Activated CD4-positive, alpha-beta T cell treated with anti-CD3 and anti-CD28 coated beads, Interleukin-2, amount 10 ng/mL, durations not matched to agents 7 days and 5 days (primary cell): ENCODE measurements at regions not wholly inside any gene's neighbourhood (a gene's known extent, or its start where the extent isn't known, plus 50 kb on each side); places are given as distances from the start of the nearest gene placed in this dataset.
"Not testable (repeated sequence)": the region's sequence is repeated elsewhere in the genome, so short reads cannot be mapped to it uniquely, and the experiment has no call there.

Experiments
- CTCF ChIA-PET: fragments of 350-600 bp; sonication (Branson Sonifier 250); formaldehyde crosslinking; loops from one replicate; lab custom pipeline; 2021; ENCODE audit warnings: antibody characterized with exemption; lab: Charles Lee
- POLR2A ChIA-PET: fragments of 350-600 bp; sonication (Branson Sonifier 250); formaldehyde crosslinking; loops from one replicate; lab custom pipeline; 2021; ENCODE audit warnings: antibody characterized with exemption; lab: Charles Lee
- DNase-seq: peaks from one replicate; pipeline ENCODE4 v3.0.0-alpha.2; 2020
- H3K27ac Mint-ChIP-seq: one replicate; pipeline ENCODE4 v1.8.0; 2021; ENCODE audit warnings: mild to moderate bottlenecking, moderate library complexity, mixed read lengths
- H3K27me3 Mint-ChIP-seq: one replicate; pipeline ENCODE4 v1.8.0; 2021; ENCODE audit warnings: mixed read lengths
- H3K36me3 Mint-ChIP-seq: one replicate; pipeline ENCODE4 v1.8.0; 2021; ENCODE audit warnings: low read depth, mixed read lengths
- H3K4me1 Mint-ChIP-seq: one replicate; pipeline ENCODE4 v1.8.0; 2021; ENCODE audit warnings: mixed read lengths
- H3K4me3 Mint-ChIP-seq: one replicate; pipeline ENCODE4 v1.8.0; 2021; ENCODE audit warnings: mild to moderate bottlenecking, moderate library complexity, mixed read lengths
- H3K9me3 Mint-ChIP-seq: one replicate; pipeline ENCODE4 v1.8.0; 2021; ENCODE audit warnings: mixed read lengths

DNA sequence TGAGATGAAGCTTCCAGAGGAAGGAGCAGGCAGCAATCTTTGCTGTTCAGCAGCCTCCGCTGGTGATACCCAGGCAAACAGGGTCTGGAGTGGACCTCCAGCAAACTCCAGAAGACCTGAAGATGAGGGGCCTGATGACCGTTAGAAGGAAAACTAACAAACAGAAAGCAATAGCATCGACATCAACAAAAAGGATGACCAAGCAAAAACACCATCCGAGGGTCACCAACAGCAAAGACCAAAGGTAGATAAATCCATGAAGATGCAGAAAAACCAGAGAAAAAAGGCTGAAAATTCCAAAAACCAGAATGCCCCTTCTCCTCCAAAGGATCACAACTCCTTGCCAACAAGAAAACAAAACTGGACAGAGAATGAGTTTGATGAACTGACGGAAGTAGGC, 235.9 kb upstream of the NSMCE3 start:
- DNase-seq, CTCF ChIA-PET, POLR2A ChIA-PET, H3K27me3 Mint-ChIP-seq, H3K9me3 Mint-ChIP-seq, H3K27ac Mint-ChIP-seq, H3K4me3 Mint-ChIP-seq, H3K36me3 Mint-ChIP-seq, H3K4me1 Mint-ChIP-seq: not testable (repeated sequence)

DNA sequence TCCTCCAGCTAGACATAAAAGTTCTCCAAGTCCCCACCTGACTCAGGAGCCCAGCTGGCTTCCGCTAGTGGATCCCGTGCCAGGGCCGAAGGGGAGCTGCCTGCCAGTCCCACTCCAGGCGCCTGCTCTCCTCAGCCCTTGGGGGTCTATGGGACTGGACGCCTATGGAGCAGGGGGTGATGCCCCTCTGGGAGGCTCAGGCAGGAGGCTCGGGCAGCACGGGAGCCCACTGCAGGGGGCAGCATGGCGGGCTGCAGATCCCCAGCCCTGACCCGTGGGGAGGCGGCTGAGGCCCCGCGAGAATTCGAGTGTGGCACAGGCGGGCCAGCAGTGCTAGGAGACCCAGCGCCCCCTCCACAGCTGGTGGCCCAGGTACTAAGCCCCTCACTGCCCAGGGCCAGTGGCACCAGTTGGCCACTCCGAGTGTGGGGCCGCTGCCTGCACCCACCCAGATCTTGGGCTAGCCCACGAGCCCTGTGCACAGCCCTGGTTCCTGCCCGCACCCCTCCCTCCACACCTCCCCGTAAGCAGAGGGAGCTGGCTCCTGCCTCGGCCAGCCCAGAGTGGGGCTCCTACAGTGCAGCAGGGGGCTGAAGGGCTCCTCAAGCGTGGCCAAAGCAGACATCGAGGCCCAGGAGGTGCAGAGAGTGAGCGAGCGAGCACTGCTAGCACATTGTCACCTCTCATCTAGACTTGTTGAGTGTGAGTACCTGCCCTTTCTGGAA, 221.3 kb upstream of the NSMCE3 start:
- DNase-seq: no peak
- Mint-ChIP-seq H3K4me1 (no peaks in the 10 kb centered on the region), H3K4me3 (no peak overlapping the region), H3K9me3 (peaks cover 5% of the 10 kb centered on the region), H3K27me3 (peaks cover 4% of the 10 kb centered on the region), H3K36me3 (no peaks in the 10 kb centered on the region), H3K27ac (no peak overlapping the region)
- ChIA-PET POLR2A (no interaction called here), CTCF (no interaction called here)

DNA sequence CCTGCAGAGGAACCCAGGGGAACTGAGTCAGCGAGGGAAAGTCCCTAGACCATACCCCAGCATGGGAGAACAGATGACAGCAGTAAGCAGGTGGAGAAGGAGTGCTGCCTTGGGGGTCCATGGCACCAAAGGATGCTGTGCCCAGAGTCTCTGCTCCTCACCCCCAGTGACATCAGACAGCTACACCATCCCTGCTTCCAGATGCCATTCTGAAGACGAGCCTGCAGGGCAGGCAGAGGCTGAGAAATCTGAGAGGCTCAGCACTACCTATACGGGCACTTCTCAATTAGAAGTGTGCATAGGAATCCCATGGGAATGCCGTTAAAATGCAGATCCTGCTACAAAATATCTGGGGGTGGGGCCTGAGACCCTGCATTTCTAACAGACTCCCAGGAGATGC, 211.3 kb upstream of the NSMCE3 start:
- peaks cover 9% of the 10 kb centered on the region for H3K27me3 Mint-ChIP-seq
- H3K4me3 Mint-ChIP-seq: no peak overlapping the region
- CTCF ChIA-PET: no interaction called here
- H3K36me3 Mint-ChIP-seq: no peaks in the 10 kb centered on the region
- no peaks in the 10 kb centered on the region for H3K9me3 Mint-ChIP-seq
- no peaks in the 10 kb centered on the region for H3K4me1 Mint-ChIP-seq
- H3K27ac Mint-ChIP-seq: no peak overlapping the region
- POLR2A ChIA-PET: no interaction called here
- DNase-seq: no peak

DNA sequence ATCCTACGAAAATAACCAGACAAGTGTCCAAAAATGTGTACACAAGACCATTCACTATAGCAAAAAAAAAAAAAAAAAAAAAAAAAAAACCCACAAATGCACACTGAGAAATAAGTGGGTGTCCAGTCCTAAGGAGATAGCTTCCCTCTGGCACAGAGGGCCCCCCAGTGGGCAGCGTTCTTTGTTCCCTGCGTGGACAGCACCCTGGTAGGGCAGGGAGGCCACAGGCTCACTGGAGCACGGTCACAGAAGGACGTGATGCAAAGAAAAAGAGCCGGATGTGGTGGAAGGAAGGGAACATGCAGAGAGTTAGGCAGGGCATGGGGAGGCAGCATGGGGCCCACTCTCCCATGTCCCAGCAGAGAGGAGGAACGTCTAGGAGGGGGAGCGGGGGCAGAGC, 210.7 kb upstream of the NSMCE3 start:
- H3K27ac Mint-ChIP-seq: no peak overlapping the region
- no peak for DNase-seq
- no peaks in the 10 kb centered on the region for H3K36me3 Mint-ChIP-seq
- ChIA-PET POLR2A (no interaction called here), CTCF (no interaction called here)
- H3K9me3 Mint-ChIP-seq: no peaks in the 10 kb centered on the region
- no peaks in the 10 kb centered on the region for H3K4me1 Mint-ChIP-seq
- H3K4me3 Mint-ChIP-seq: no peak overlapping the region
- peaks cover 5% of the 10 kb centered on the region for H3K27me3 Mint-ChIP-seq

DNA sequence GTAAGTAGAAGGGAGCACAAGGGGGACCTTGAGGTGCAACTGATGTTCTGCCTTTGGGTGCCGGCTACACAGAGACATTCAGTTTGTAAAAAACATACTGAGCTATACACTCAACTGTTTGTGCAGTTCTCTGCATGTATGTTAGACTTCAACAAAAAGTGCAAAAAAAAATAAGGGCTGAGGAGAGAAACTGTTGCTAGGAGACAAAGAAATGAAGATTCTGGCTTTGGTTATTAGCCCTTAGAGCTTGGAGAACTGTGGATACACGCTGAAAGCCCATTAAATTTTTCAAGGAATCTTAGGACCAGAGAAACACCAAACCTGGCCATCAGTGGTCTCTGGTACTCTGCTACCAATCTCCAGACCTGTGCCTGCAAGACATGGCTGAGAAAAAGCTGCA, 207.6 kb upstream of the NSMCE3 start:
- no peak for DNase-seq
- no peaks in the 10 kb centered on the region for H3K36me3 Mint-ChIP-seq
- H3K27ac Mint-ChIP-seq: no peak overlapping the region
- no peaks in the 10 kb centered on the region for H3K27me3 Mint-ChIP-seq
- no peak overlapping the region for H3K4me3 Mint-ChIP-seq
- H3K9me3 Mint-ChIP-seq: no peaks in the 10 kb centered on the region
- no peaks in the 10 kb centered on the region for H3K4me1 Mint-ChIP-seq
- ChIA-PET CTCF (interaction anchor here (0.6 kb wide), 1 partner anchor 109 kb away, joined by 3 read pairs; no protein-coding TSS in a partner anchor), POLR2A (no interaction called here)

DNA sequence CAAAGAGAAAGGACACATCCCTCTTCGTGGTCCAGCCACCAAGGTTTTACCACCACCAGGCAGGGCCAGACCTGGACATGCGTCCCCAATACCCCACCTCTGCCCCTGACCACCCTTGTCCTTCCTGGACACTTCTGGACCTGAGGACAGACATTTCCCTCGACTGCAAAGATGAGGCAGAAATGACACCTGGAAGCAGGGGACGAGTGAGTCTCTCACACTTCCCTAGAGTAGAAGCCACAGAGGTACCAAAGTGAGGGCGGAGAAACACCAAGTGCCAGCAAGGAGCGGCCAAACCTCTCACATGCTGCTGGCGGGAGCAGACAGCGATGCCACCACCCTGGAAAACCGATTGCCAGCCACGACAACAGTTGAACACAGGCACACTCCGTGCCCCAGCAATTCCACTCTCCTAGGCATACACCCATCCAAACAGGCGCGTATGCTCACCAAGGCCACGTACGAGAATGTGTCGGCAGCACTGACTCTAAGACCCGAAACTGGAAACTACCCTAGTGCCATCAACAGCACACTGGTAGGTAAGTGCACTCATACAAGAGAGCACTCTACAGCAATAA, 207.0 kb upstream of the NSMCE3 start:
- no peak overlapping the region for H3K27ac Mint-ChIP-seq
- H3K4me3 Mint-ChIP-seq: no peak overlapping the region
- ChIA-PET CTCF (no interaction called here), POLR2A (no interaction called here)
- no peak for DNase-seq
- H3K4me1 Mint-ChIP-seq: no peaks in the 10 kb centered on the region
- H3K36me3 Mint-ChIP-seq: no peaks in the 10 kb centered on the region
- no peaks in the 10 kb centered on the region for H3K27me3 Mint-ChIP-seq
- no peaks in the 10 kb centered on the region for H3K9me3 Mint-ChIP-seq

DNA sequence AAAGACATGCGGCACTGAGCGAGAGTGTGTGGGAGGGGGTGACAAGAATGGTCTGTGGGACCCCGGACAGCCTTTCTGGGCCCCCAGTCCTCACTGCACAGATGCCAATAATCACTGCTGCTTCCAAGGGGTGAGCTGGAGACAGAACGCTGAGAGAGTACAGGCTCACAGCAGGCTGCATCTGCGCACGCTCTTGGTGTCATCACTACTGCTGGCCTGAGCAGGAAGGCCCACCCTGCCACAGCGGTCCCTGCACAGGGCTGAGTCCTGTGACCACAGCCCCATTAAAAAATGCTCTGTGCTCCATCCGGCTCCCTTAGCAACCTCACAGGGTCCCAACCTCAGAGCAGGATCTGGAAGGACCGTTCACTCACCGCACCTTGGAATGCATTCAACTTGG, 205.5 kb upstream of the NSMCE3 start:
- H3K27ac Mint-ChIP-seq: no peak overlapping the region
- H3K9me3 Mint-ChIP-seq: no peaks in the 10 kb centered on the region
- no peak for DNase-seq
- H3K27me3 Mint-ChIP-seq: no peaks in the 10 kb centered on the region
- no peaks in the 10 kb centered on the region for H3K4me1 Mint-ChIP-seq
- no peak overlapping the region for H3K4me3 Mint-ChIP-seq
- POLR2A ChIA-PET: no interaction called here
- CTCF ChIA-PET: no interaction called here
- H3K36me3 Mint-ChIP-seq: no peaks in the 10 kb centered on the region

DNA sequence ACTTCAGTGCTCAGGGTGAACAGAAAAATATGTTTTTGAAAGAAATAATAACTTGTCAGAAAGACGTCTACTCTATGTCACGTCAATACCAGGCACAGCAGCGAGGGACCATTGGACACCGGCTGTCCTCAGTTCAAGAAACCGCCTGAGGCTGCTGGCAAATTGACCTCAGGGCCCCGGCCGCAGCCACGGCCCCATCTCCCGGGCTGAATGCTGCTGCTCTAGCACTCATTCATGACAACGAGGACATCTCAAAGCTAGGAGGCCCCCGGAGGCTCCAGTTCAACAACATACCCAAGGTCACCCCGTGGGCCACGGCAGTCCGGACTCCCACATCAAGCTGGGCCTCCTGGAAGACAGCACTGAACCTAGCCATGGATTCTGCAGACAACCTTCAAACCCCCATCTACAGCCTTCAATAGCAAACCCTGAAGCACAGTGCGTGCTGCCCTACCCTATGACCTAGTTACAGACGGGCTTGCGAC, 204.0 kb upstream of the NSMCE3 start:
- Mint-ChIP-seq H3K4me3 (no peak overlapping the region), H3K9me3 (no peaks in the 10 kb centered on the region), H3K4me1 (no peaks in the 10 kb centered on the region), H3K27ac (no peak overlapping the region), H3K36me3 (no peaks in the 10 kb centered on the region), H3K27me3 (no peaks in the 10 kb centered on the region)
- CTCF ChIA-PET: no interaction called here
- POLR2A ChIA-PET: no interaction called here
- no peak for DNase-seq

DNA sequence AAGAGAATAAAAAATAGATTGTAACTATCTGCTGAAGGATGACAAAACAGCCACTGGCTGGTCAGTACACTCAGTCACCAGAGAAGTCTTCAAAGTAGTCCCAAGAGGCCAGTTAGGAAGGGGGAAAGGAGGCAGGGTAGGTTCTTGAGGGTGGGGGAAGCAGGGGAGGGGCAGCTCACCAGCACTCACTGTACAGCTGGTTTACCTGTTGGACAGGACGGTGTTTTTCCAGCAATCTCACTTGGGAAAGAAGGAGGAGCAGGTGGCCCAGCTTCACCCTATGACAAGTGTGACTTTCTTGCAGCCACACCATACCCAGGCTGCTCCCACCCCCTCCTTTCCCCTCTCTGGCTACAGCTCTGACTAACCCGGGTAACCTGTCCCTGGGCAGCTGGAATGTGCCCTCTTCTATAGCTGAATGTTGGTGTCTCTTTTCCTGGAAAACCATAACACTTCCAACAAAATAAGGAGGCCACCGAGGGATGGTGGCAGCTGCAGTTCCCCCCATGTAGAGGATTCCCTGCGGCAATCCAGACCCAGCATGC, 203.4 kb upstream of the NSMCE3 start:
- POLR2A ChIA-PET: no interaction called here
- Mint-ChIP-seq H3K4me3 (no peak overlapping the region), H3K27me3 (no peaks in the 10 kb centered on the region), H3K27ac (no peak overlapping the region), H3K9me3 (no peaks in the 10 kb centered on the region), H3K4me1 (no peaks in the 10 kb centered on the region), H3K36me3 (no peaks in the 10 kb centered on the region)
- CTCF ChIA-PET: interaction anchor here (0.6 kb wide), 1 partner anchor 19 kb away, joined by 3 read pairs; no protein-coding TSS in a partner anchor
- DNase-seq: no peak

DNA sequence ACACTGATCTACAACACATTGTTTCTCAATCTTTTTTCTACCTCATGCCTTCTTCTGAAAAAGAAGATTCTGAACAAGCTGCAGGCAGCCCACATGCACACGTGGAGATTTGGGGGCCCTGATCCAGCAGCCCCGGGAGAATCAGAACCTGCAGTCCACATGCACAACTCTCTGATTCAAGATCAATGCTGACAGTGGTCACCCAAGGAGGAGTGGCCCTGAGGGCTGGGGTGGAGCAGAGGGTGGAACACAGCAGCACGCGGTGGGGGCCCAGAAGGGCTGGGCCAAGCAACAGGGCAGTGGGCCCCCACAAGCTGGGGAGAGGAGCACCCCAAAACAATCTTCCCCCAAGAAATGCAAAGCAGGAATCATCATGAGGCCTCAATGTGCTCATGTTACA, 202.1 kb upstream of the NSMCE3 start:
- DNase-seq: no peak
- Mint-ChIP-seq H3K4me1 (no peaks in the 10 kb centered on the region), H3K4me3 (no peak overlapping the region), H3K36me3 (no peaks in the 10 kb centered on the region), H3K9me3 (no peaks in the 10 kb centered on the region), H3K27ac (no peak overlapping the region), H3K27me3 (no peaks in the 10 kb centered on the region)
- POLR2A ChIA-PET: no interaction called here
- CTCF ChIA-PET: no interaction called here

DNA sequence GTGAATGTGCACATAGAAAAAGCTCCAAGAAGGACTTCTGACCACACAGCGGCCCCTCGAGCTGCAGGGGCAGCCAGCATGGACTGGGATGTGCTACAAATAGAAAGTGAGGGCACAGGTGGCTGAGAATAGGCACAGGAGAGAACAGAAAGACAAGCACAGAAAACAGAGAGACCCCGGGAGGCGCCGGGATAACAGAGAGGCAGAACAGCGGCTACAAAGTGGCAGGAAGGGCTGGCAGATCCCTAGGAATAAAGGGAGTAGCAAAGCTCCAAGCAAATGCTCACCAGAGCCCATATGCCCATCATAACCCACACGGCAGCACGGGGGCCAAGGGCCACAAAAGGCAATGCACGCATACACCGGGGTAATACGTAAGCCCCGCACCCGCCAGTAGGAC, 201.7 kb upstream of the NSMCE3 start:
- H3K4me1 Mint-ChIP-seq: no peaks in the 10 kb centered on the region
- no peak overlapping the region for H3K4me3 Mint-ChIP-seq
- no peak for DNase-seq
- POLR2A ChIA-PET: no interaction called here
- no peaks in the 10 kb centered on the region for H3K9me3 Mint-ChIP-seq
- H3K27me3 Mint-ChIP-seq: no peaks in the 10 kb centered on the region
- no peak overlapping the region for H3K27ac Mint-ChIP-seq
- H3K36me3 Mint-ChIP-seq: no peaks in the 10 kb centered on the region
- CTCF ChIA-PET: no interaction called here

DNA sequence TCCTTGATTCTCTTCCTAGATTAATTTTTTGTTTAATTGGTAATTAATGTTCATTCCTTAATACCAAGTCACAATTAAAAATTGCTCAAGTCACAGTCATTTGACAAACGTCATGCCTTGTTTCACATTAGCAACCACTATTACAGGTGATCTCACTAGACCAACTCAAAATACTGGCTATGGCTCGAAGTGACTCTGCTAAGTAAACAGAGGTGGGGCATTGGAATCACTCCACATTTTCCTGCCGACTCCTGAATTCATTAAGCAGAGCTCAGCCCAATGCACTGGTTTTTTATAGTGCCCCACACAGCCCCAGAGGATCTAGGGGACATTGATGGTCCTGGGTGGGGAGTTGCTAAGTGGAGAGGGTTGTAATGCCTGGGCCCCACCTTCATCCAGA, 201.2 kb upstream of the NSMCE3 start:
- no peaks in the 10 kb centered on the region for H3K36me3 Mint-ChIP-seq
- ChIA-PET POLR2A (no interaction called here), CTCF (no interaction called here)
- no peaks in the 10 kb centered on the region for H3K9me3 Mint-ChIP-seq
- H3K27ac Mint-ChIP-seq: no peak overlapping the region
- H3K4me1 Mint-ChIP-seq: no peaks in the 10 kb centered on the region
- no peak for DNase-seq
- H3K27me3 Mint-ChIP-seq: no peaks in the 10 kb centered on the region
- H3K4me3 Mint-ChIP-seq: no peak overlapping the region

DNA sequence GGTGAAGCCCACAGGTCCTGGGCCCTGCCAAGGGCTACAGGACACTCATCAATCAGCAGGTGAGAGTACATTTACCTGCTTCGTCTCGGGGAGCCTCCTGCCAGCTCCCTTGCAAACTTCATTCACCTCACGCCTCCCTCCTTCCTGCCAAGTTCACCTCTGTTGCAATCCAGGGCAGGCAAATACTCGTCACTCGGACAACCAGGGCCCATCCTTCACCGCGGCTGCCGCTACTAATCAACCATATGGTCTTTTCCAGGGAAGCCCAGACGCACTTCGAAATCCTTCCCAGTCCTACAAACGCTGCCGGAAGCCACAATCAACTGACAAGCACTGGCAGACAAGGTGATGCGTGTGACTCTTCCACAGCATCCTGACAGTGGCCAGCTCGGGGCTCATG, 200.7 kb upstream of the NSMCE3 start:
- H3K4me3 Mint-ChIP-seq: no peak overlapping the region
- no peak overlapping the region for H3K27ac Mint-ChIP-seq
- no peak for DNase-seq
- H3K4me1 Mint-ChIP-seq: no peaks in the 10 kb centered on the region
- H3K36me3 Mint-ChIP-seq: no peaks in the 10 kb centered on the region
- POLR2A ChIA-PET: no interaction called here
- CTCF ChIA-PET: no interaction called here
- no peaks in the 10 kb centered on the region for H3K27me3 Mint-ChIP-seq
- H3K9me3 Mint-ChIP-seq: no peaks in the 10 kb centered on the region
